ENCODE measurements at regions not wholly inside any gene's neighbourhood (a gene's known extent, or its start where the extent isn't known, plus 50 kb on each side); places are given as distances from the start of the nearest gene placed in this dataset.

GRCh38 chr3:127451321-127451720 is 139.2 kb downstream of the TPRA1 start:
- no peak for TF ChIP-seq CTCF (IDR thresholded peaks at IDR 0.05)
- TF ChIP-seq POLR2A (IDR thresholded peaks at IDR 0.05): no peak
- no peak for TF ChIP-seq EP300 (IDR thresholded peaks at IDR 0.05)

Measured in ovary (tissue), 3 donors.